Fibroblast of lung (primary cell): ENCODE measurements at regions not wholly inside any gene's neighbourhood (a gene's known extent, or its start where the extent isn't known, plus 50 kb on each side); places are given as distances from the start of the nearest gene placed in this dataset.

Experiments
- DNase-seq, 2 donors: peaks; one replicate each; pipeline versions ENCODE4 v3.0.0 to v3.0.0-alpha.2; 2010; ENCODE audit warnings: low read depth in 2 of 2
- H2AFZ ChIP-seq: 2 replicates; pipeline ENCODE4 v1.5.1; 2012; ENCODE audit warnings: low read length, control low read depth, inconsistent platforms
- H3K27ac ChIP-seq: 2 replicates; pipeline ENCODE4 v1.5.1; 2011; ENCODE audit warnings: low read length, control low read depth; ENCODE audit not compliant: insufficient read depth
- H3K27me3 ChIP-seq: 2 replicates; pipeline ENCODE4 v1.5.1; 2011; ENCODE audit warnings: mild to moderate bottlenecking, low read length; ENCODE audit not compliant: control insufficient read depth, insufficient read depth
- H3K36me3 ChIP-seq: 2 replicates; pipeline ENCODE4 v1.5.1; 2011; ENCODE audit warnings: low read length; ENCODE audit not compliant: control insufficient read depth, insufficient read depth
- H3K4me1 ChIP-seq: 2 replicates; pipeline ENCODE4 v1.5.1; 2011; ENCODE audit warnings: low read length; ENCODE audit not compliant: control insufficient read depth, insufficient read depth; ENCODE audit errors: extremely low read depth
- H3K4me2 ChIP-seq: 2 replicates; pipeline ENCODE4 v1.5.1; 2011; ENCODE audit warnings: low read length, control low read depth; ENCODE audit not compliant: insufficient read depth; ENCODE audit errors: extremely low read depth
- H3K4me3 ChIP-seq, 4 experiments: fragments of 200-600 bp in 1 of 4; sonication (generic) in 1 of 4; replicated peaks in 1 of 4; 2 replicates each; pipeline ENCODE4 v1.5.1; 2011 to 2016; ENCODE audit warnings: low read length in 4 of 4, low read depth in 3 of 4, mild to moderate bottlenecking in 3 of 4, control low read depth in 2 of 4, inconsistent platforms in 1 of 4, mixed read lengths in 1 of 4; ENCODE audit not compliant: insufficient read depth in 1 of 4; ENCODE audit errors: control extremely low read depth in 1 of 4
- H3K79me2 ChIP-seq: 2 replicates; pipeline ENCODE4 v1.5.1; 2012; ENCODE audit warnings: mild to moderate bottlenecking, low read length, inconsistent platforms; ENCODE audit not compliant: control insufficient read depth, insufficient read depth
- H3K9ac ChIP-seq: 2 replicates; pipeline ENCODE4 v1.5.1; 2011; ENCODE audit warnings: mild to moderate bottlenecking, low read length, control low read depth; ENCODE audit not compliant: insufficient read depth
- H3K9me3 ChIP-seq: 2 replicates; pipeline ENCODE4 v1.5.1; 2012; ENCODE audit warnings: low read depth, low read length; ENCODE audit not compliant: control insufficient read depth, insufficient read depth
- H4K20me1 ChIP-seq: 2 replicates; pipeline ENCODE4 v1.5.1; 2011; ENCODE audit warnings: low read length; ENCODE audit not compliant: control insufficient read depth, insufficient read depth; ENCODE audit errors: extremely low read depth
- CTCF ChIP-seq, 2 donors: IDR thresholded peaks in 1 of 2; conservative IDR thresholded peaks in 1 of 2; 1 replicate in 1 of 2; 2 replicates in 1 of 2; pipeline ENCODE4 v1.5.1; 2011 to 2012; ENCODE audit warnings: low read length in 2 of 2, control low read depth in 1 of 2, inconsistent platforms in 1 of 2, low read depth in 1 of 2, mild to moderate bottlenecking in 1 of 2
- EZH2 ChIP-seq: IDR thresholded peaks from 2 replicates; pipeline ENCODE4 v1.5.1; 2012; ENCODE audit warnings: low read length, control low read depth, mild to moderate bottlenecking; ENCODE audit errors: missing control alignments

GRCh38 chr9:95669253-95669652 lies 152.5 kb upstream of the PTCH1 start:
- no peak overlapping the region for H2AFZ ChIP-seq
- TF ChIP-seq CTCF (conservative IDR thresholded peaks at IDR 0.05 in 1 of 2, IDR thresholded peaks at IDR 0.05 in 1 of 2; ENCODE audit: low read depth in 1 of 2, low read length in 2 of 2): no peak
- TF ChIP-seq EZH2: no peak
- no peaks in the 10 kb centered on the region for H3K4me1 ChIP-seq
- H4K20me1 ChIP-seq: no peaks in the 10 kb centered on the region
- no peak overlapping the region for H3K4me3 ChIP-seq
- no peaks in the 10 kb centered on the region for H3K36me3 ChIP-seq
- H3K4me2 ChIP-seq: no peak overlapping the region
- no peak overlapping the region for H3K9ac ChIP-seq
- no peaks in the 10 kb centered on the region for H3K9me3 ChIP-seq
- DNase-seq: no peak
- no peaks in the 10 kb centered on the region for H3K79me2 ChIP-seq
- no peaks in the 10 kb centered on the region for H3K27me3 ChIP-seq
- no peak overlapping the region for H3K27ac ChIP-seq

GRCh38 chr9:95667789-95668188 lies 151.0 kb upstream of the PTCH1 start:
- TF ChIP-seq CTCF (conservative IDR thresholded peaks at IDR 0.05 in 1 of 2, IDR thresholded peaks at IDR 0.05 in 1 of 2; ENCODE audit: low read depth in 1 of 2, low read length in 2 of 2) (no peak), EZH2 (no peak)
- Histone ChIP-seq H3K79me2 (no peaks in the 10 kb centered on the region), H3K9ac (no peak overlapping the region), H3K27ac (no peak overlapping the region), H3K36me3 (no peaks in the 10 kb centered on the region), H3K4me1 (no peaks in the 10 kb centered on the region), H4K20me1 (no peaks in the 10 kb centered on the region), H3K4me3 (no peak overlapping the region), H3K27me3 (no peaks in the 10 kb centered on the region), H3K4me2 (no peak overlapping the region), H3K9me3 (no peaks in the 10 kb centered on the region), H2AFZ (no peak overlapping the region)
- no peak for DNase-seq

- TF ChIP-seq EZH2 (no peak), CTCF (conservative IDR thresholded peaks at IDR 0.05 in 1 of 2, IDR thresholded peaks at IDR 0.05 in 1 of 2; ENCODE audit: low read depth in 1 of 2, low read length in 2 of 2) (no peak)
- Histone ChIP-seq H3K27me3 (no peaks in the 10 kb centered on the region), H3K4me3 (no peak overlapping the region), H3K9me3 (no peaks in the 10 kb centered on the region), H3K27ac (no peak overlapping the region), H3K36me3 (no peaks in the 10 kb centered on the region), H3K9ac (no peak overlapping the region), H3K4me2 (no peak overlapping the region), H3K79me2 (no peaks in the 10 kb centered on the region), H3K4me1 (no peaks in the 10 kb centered on the region), H2AFZ (no peak overlapping the region), H4K20me1 (no peaks in the 10 kb centered on the region)
- no peak for DNase-seq
These were observed 150.0 kb upstream of the PTCH1 start for GRCh38 chr9:95666785-95667155.
